Thyroid gland (tissue), 4 donors: ENCODE measurements at regions not wholly inside any gene's neighbourhood (a gene's known extent, or its start where the extent isn't known, plus 50 kb on each side); places are given as distances from the start of the nearest gene placed in this dataset.

Experiments used
- DNase-seq, 2 donors: peaks; one replicate each; pipeline ENCODE4 v3.0.0-alpha.2; 2019
- H3K27ac ChIP-seq, 3 donors: fragments of 200-600 bp; sonication (generic); 1 replicate in 2 of 3; 2 replicates in 1 of 3; pipeline ENCODE4 v1.5.1; 2016 to 2019; ENCODE audit warnings: mild to moderate bottlenecking in 1 of 3, moderate library complexity in 1 of 3
- H3K27me3 ChIP-seq: fragments of 200-600 bp; sonication (generic); one replicate; pipeline ENCODE4 v1.5.1; 2019
- H3K36me3 ChIP-seq, 2 donors: fragments of 200-600 bp; sonication (generic); one replicate each; pipeline ENCODE4 v1.5.1; 2016 to 2019
- H3K4me1 ChIP-seq, 2 donors: fragments of 200-600 bp; sonication (generic); one replicate each; pipeline ENCODE4 v1.5.1; 2017 to 2019
- H3K4me3 ChIP-seq, 3 donors: fragments of 200-600 bp; sonication (generic); replicated peaks in 1 of 3; 1 replicate in 2 of 3; 2 replicates in 1 of 3; pipeline ENCODE4 v1.5.1; 2016; ENCODE audit warnings: mild to moderate bottlenecking in 1 of 3
- H3K9me3 ChIP-seq: fragments of 200-600 bp; sonication (generic); one replicate; pipeline ENCODE4 v1.5.1; 2017
- CTCF ChIP-seq, 6 experiments: fragments of 200-600 bp in 3 of 6; fragments of 450-650 bp in 3 of 6; sonication (generic) in 3 of 6; IDR thresholded peaks; one replicate each; pipeline ENCODE4 v1.5.1; 2016 to 2019; ENCODE audit warnings: antibody characterized with exemption in 6 of 6, mild to moderate bottlenecking in 2 of 6, inconsistent platforms in 1 of 6, moderate library complexity in 1 of 6
- POLR2A ChIP-seq, 2 donors: fragments of 450-650 bp; IDR thresholded peaks; one replicate each; pipeline ENCODE4 v1.6.1; 2017; ENCODE audit warnings: antibody characterized with exemption in 2 of 2, mild to moderate bottlenecking in 2 of 2, moderate library complexity in 1 of 2
- WGBS, 2 donors: methylation state at CpG; one replicate each; pipeline ENCODE4 v1.1.5; 2017; 5-methylcytosine and 5-hydroxymethylcytosine counted together
- intact Hi-C: fragments of 100-400 bp; cut with DNase I; formaldehyde crosslinking; loops from one replicate; pipeline ENCODE4 v1.15.1; 2023

GRCh38 chr6:11339380-11339779, 106.9 kb upstream of the NEDD9 start:
- Histone ChIP-seq H3K4me1 (peaks cover 0 to 5% of the 10 kb centered on the region in 2 donors), H3K9me3 (no peaks in the 10 kb centered on the region), H3K27ac (no peak overlapping the region), H3K36me3 (no peaks in the 10 kb centered on the region), H3K27me3 (no peaks in the 10 kb centered on the region), H3K4me3 (no peak overlapping the region)
- WGBS, 2 donors = 91 to 94% methylated on average over 1 of the region's 1 CpG
- intact Hi-C loops = no loop called here
- TF ChIP-seq CTCF (IDR thresholded peaks at IDR 0.05) = no peak
- no peak for TF ChIP-seq POLR2A (IDR thresholded peaks at IDR 0.05)
- DNase-seq = no peak

GRCh38 chr6:11337306-11337705, 104.8 kb upstream of the NEDD9 start:
- intact Hi-C loops = no loop called here
- TF ChIP-seq POLR2A (IDR thresholded peaks at IDR 0.05) (no peak), CTCF (IDR thresholded peaks at IDR 0.05) (no peak)
- H3K4me3 ChIP-seq = no peak overlapping the region
- 91 to 96% methylated on average over 5 of the region's 5 CpGs for WGBS, 2 donors
- no peak for DNase-seq
- H3K4me1 ChIP-seq = no peaks in the 10 kb centered on the region
- no peaks in the 10 kb centered on the region for H3K36me3 ChIP-seq
- H3K27me3 ChIP-seq = no peaks in the 10 kb centered on the region
- no peaks in the 10 kb centered on the region for H3K9me3 ChIP-seq
- H3K27ac ChIP-seq = no peak overlapping the region

GRCh38 chr6:11335826-11336225, 103.4 kb upstream of the NEDD9 start:
- intact Hi-C loops = no loop called here
- Histone ChIP-seq H3K9me3 (no peaks in the 10 kb centered on the region), H3K36me3 (no peaks in the 10 kb centered on the region), H3K4me1 (no peaks in the 10 kb centered on the region), H3K27ac (no peak overlapping the region), H3K4me3 (no peak overlapping the region), H3K27me3 (no peaks in the 10 kb centered on the region)
- DNase-seq = no peak
- WGBS, 2 donors = 89 to 95% methylated on average over 5 of the region's 5 CpGs
- TF ChIP-seq CTCF (IDR thresholded peaks at IDR 0.05) (no peak), POLR2A (IDR thresholded peaks at IDR 0.05) (no peak)

- intact Hi-C loops = no loop called here
- Histone ChIP-seq H3K27me3 (no peaks in the 10 kb centered on the region), H3K9me3 (no peaks in the 10 kb centered on the region), H3K36me3 (no peaks in the 10 kb centered on the region), H3K4me1 (peaks cover 0 to 4% of the 10 kb centered on the region in 2 donors), H3K27ac (no peak overlapping the region), H3K4me3 (no peak overlapping the region)
- 89 to 91% methylated on average over 6 of the region's 6 CpGs for WGBS, 2 donors
- no peak for DNase-seq
- TF ChIP-seq CTCF (IDR thresholded peaks at IDR 0.05) (no peak), POLR2A (IDR thresholded peaks at IDR 0.05) (no peak)
Measured at GRCh38 chr6:11333132-11333849, 100.8 kb upstream of the NEDD9 start.

- intact Hi-C loops = no loop called here
- H3K9me3 ChIP-seq = no peaks in the 10 kb centered on the region
- no peaks in the 10 kb centered on the region for H3K36me3 ChIP-seq
- H3K27ac ChIP-seq = no peak overlapping the region
- no peak overlapping the region for H3K4me3 ChIP-seq
- DNase-seq = no peak
- H3K4me1 ChIP-seq = peaks cover 0 to 4% of the 10 kb centered on the region in 2 donors
- TF ChIP-seq CTCF (IDR thresholded peaks at IDR 0.05) = no peak
- no peak for TF ChIP-seq POLR2A (IDR thresholded peaks at IDR 0.05)
- H3K27me3 ChIP-seq = no peaks in the 10 kb centered on the region
- WGBS, 2 donors = 92 to 95% methylated on average over 7 of the region's 7 CpGs
Measured at GRCh38 chr6:11332463-11332862, 100.0 kb upstream of the NEDD9 start.
